NOMO-1 treated with DMSO at 0.1 percent for 48 hours (cell line): ENCODE measurements at regions not wholly inside any gene's neighbourhood (a gene's known extent, or its start where the extent isn't known, plus 50 kb on each side); places are given as distances from the start of the nearest gene placed in this dataset.
"Not testable (repeated sequence)": the region's sequence is repeated elsewhere in the genome, so short reads cannot be mapped to it uniquely, and the experiment has no call there.

ENCODE experiments used
- DNase-seq: peaks from one replicate; lab custom pipeline; 2025; ENCODE audit not compliant: unreplicated experiment; lab: John Stamatoyannopoulos, UW

DNA sequence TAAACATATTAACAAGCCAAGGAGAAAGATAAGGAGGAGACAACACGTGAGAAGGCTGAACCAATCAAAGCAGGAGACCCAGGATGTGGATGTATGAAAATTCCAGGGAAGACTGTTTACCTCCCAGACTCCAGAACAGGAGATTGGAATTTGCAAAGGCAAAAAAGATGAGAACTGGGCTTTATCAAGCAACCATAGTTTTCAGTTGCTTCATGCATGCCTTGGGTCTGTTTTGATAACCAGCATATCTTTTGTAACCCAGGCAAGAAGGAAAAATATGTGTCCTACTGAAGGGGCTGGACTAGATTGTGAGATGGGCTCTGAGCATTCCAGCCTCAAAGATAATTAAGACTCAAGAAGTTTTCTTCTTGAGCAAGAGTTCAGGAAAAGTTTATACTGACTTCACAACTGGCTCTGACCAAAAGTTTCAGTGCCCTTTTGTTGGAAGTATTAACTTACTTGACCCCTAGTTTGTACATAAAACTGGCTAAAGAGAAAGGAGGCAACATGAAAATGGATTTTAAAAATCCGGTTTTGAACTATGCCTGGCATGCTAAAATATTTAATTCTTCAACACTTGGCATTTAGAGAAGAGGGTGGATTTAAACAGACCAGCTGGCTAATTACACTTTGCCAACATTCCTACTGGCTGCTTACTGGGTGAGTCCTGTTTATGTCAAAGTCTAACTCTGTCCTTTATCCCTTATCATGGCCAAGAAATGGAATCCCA, 79.3 kb upstream of the CD28 start:
- no peak for DNase-seq

- no peak for DNase-seq
Measured at GRCh38 chr2:203629699-203630098, 76.7 kb upstream of the CD28 start.

GRCh38 chr2:203631068-203631757, 75.2 kb upstream of the CD28 start:
- no peak for DNase-seq

DNA sequence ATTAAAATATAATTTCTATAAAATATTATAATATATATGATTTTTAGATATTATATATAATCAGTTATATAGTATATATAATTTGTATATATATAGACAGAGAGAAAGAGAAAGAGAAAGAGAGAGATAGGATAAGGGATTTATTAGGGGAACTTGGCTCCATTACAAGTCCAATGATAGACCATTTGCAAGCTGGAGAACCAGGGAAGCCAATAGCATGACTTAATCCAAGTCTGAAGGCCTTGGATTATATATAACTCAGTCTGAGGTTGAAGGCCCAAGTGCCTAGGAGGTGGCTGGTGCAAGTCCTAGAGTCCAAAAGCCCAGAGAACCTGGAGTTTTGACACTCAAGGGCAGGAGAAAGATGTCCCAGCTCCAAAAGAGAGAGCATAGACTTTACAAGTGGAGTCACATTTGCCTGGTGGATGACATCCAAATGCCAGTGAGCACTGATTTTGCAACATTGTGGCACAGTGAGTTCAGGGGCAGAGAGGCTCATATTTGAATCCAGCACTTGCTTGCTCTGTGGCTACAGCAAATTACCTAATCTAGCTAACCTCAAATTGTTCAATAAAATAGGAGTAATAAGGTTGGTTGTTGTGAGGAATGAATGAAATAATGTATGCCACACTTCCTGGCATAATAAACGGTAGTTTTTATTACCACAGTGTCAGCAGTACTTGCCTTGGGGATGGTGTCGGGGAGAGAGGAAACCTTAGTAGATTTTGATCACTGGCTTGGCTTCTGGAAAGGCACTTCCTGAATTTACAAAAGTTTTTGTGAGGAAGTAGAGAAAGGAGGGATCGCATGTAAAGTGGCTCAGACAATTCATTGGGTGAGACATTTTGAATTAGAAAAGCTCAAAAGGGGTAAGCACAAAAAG, 69.6 kb upstream of the CD28 start:
- DNase-seq: peak; percentile 90

DNA sequence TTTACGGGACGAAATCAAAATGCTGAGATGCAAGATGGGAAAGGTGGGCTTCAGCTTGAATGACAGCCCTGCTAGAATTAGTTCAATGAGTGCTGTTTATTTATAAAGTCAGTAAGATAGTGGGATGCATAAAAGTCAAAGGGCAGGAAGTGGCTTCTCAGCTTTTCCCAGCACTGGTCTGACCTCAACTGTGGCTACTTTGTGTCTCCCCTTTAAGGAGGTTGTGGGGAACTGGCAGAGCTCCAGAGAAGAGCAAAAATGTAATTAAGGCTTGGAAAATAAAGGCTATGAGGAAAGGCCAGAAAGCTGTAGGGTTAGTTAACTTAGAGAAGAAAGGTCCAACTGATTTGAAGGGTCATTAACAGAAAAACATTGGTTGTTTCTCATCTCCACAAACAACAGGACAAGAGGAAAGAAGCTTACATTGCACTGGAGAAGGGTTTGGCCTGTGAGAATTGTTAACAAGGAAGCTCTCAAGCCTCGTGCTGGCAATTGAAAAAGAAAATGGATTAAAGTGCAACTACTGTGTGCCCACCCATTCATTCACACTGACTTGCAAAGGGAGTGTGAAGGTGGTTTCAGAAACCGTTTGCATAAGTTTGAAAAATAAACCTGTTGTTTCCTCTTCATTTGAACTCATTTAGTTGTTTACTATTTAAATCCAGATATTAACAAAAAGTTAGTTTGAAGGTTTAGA, 68.8 kb upstream of the CD28 start:
- DNase-seq: peak; percentile 62

GRCh38 chr2:203641865-203642264, 64.6 kb upstream of the CD28 start:
- DNase-seq: not testable (repeated sequence)

- not testable (repeated sequence) for DNase-seq
Measured at GRCh38 chr2:203642841-203643240, 63.6 kb upstream of the CD28 start.

DNA sequence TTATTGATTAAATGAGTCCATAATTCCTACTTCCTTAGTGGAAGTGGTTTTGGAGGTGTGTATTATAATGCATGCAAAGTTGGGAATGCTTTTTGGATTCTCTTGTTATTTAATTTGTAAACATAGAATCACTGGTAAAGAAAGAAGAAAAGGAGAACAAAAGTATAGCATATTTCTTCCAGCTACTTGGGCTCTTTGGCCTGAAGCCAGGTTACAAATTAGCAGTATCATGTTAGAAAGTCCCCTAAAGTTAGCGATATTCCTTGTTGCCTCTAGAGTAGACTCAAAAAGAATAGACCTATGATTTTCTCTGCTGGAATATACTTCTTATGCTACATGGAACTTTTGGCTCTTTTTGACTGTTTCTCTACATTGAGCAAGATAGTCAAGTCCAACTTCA, 60.6 kb upstream of the CD28 start:
- DNase-seq: no peak

DNA sequence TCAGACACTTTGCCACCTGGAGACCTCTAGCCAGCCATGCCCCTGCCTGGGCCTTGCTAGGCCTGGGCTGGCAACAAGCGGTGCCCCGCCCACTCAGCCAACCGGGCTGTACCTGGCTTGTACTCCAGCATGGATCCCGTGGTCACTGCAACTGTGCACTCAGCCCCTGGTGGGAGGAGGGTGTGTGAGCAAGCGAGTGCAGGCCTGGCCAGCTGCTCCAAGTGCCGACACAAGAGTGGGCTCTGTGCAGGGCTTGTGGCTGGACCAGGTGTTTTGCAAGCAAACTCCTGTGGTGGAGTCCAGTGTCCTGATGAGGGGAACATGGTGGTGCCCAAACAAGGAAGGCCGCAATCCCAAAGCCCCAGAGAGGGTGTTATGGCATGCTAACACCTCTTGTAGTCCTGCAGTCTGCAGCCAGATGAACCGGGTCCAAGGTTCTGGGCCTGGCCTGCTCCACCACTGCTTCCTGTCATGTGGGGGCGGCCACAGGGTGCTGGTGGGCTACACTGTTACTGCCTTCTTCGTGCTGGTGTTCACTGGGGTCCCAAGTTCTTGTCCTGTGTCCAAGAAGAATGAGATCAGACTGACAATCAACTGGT, 60.1 kb upstream of the CD28 start:
- DNase-seq: no peak

GRCh38 chr2:203646961-203647360, 59.5 kb upstream of the CD28 start:
- DNase-seq: no peak

DNA sequence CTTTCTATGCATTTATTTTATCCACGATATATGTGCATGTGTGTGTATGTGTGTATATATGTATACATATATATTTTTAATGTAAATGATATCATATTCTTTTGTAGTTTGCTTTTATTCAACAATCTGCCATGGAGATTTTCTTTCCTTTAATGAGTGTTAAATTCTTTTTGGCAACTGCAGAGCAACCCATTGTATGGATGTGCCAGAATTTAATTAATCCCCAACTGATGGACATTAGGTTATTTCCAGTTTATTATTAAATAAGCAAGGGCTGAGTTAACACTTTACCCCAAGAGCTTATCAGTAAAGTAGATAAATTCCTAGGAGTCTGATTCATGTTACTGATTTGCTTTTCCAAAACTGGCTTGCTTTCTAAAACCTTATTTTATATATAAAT, 58.9 kb upstream of the CD28 start:
- no peak for DNase-seq

GRCh38 chr2:203648273-203648672, 58.2 kb upstream of the CD28 start:
- DNase-seq: no peak

GRCh38 chr2:203649176-203649814, 57.1 kb upstream of the CD28 start:
- no peak for DNase-seq

GRCh38 chr2:203650860-203651613, 55.4 kb upstream of the CD28 start:
- DNase-seq: peak; percentile 68

DNA sequence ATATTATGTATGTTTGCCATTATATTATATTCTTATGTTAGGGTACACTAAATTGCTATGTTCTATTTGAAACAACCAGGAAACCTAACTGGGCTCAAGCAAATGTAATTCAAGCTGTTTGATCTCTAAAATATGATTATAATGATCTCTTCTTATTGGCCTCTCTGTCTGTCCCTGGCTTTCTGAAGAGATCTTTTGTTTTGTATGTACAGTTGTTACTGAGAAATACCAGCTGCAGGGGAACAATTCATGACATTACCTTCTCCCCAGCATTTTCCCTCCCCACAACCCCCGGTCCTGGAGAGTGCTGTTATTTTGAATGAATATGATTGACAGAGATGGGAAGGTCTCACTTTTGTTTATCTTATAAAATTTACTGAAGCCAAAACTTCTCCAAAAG, 54.8 kb upstream of the CD28 start:
- DNase-seq: no peak

- DNase-seq: no peak
Measured at GRCh38 chr2:203654826-203655225, 51.6 kb upstream of the CD28 start.

DNA sequence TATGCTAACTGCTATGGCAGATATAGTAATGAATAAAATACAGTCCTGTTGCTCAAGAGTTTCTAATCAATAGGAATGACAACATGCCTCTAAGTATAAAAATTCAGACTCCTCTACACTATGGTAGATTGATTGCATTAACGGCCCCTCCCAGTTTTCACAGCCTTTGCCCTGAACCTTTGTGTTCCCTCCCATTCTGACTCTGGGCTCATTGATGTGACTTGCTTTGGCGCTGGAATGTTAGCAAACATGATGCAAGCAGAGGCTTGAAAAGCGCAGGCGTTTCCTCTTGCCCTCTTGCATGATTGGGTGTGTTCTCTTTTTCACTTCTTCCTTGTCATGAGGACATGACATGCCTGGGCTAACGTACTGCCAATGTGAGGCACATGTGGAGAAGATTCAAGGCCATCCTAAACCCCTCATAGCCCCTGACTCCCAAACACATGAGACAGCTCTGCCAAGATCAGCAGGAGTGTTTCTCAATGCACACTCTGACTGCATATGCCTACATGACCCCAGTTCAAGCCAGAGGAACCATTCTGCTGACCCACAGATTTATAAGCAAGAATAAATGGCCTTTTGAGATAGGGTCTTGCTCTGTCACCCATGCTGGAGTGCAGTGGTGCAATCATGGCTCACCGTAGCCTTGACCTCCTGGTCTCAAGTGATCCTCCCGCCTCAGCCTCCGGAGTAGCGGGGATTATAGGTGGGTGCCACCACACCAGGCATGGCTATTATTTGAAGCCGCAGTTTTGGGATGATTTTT, 49.7 kb upstream of the CD28 start:
- peak; percentile 91 for DNase-seq
